Breast epithelium (tissue), 4 donors: ENCODE measurements at regions not wholly inside any gene's neighbourhood (a gene's known extent, or its start where the extent isn't known, plus 50 kb on each side); places are given as distances from the start of the nearest gene placed in this dataset.

Experiments
- DNase-seq, 2 donors: peaks; one replicate each; pipeline ENCODE4 v3.0.0-alpha.2; 2019; ENCODE audit warnings: low spot score in 2 of 2
- H3K27ac ChIP-seq, 2 donors: fragments of 200-600 bp; sonication (generic) in 1 of 2; one replicate each; pipeline ENCODE4 v1.5.1; 2016 to 2019; ENCODE audit warnings: mild to moderate bottlenecking in 1 of 2
- H3K27me3 ChIP-seq, 2 donors: fragments of 200-600 bp; sonication (generic) in 1 of 2; one replicate each; pipeline versions ENCODE4 v1.5.1 to v1.6.0; 2017 to 2019; ENCODE audit warnings: control low read depth in 1 of 2, mild to moderate bottlenecking in 1 of 2
- H3K36me3 ChIP-seq: fragments of 200-600 bp; one replicate; pipeline ENCODE4 v1.5.1; 2019
- H3K4me1 ChIP-seq, 2 donors: fragments of 200-600 bp; sonication (generic); one replicate each; pipeline ENCODE4 v1.5.1; 2016 to 2019; ENCODE audit warnings: control low read depth in 1 of 2
- H3K4me3 ChIP-seq, 3 donors: fragments of 200-600 bp; sonication (generic); 1 replicate in 2 of 3; 2 replicates in 1 of 3; pipeline ENCODE4 v1.5.1; 2016 to 2019; ENCODE audit warnings: mild to moderate bottlenecking in 3 of 3, moderate library complexity in 2 of 3
- H3K9me3 ChIP-seq, 2 donors: fragments of 200-600 bp; sonication (generic) in 1 of 2; one replicate each; pipeline ENCODE4 v1.5.1; 2016 to 2019; ENCODE audit warnings: control low read depth in 1 of 2
- CTCF ChIP-seq, 3 donors: fragments of 450-650 bp; IDR thresholded peaks; one replicate each; pipeline ENCODE4 v1.5.1; 2016 to 2017; ENCODE audit warnings: antibody characterized with exemption in 3 of 3, mild to moderate bottlenecking in 3 of 3, moderate library complexity in 3 of 3
- POLR2A ChIP-seq: fragments of 450-650 bp; IDR thresholded peaks from one replicate; pipeline ENCODE4 v1.6.1; 2016; ENCODE audit warnings: antibody characterized with exemption, mild to moderate bottlenecking, moderate library complexity
- POLR2AphosphoS5 ChIP-seq, 3 donors: sonication (generic); formaldehyde crosslinking; IDR thresholded peaks; one replicate each; pipeline ENCODE4 v1.6.1; 2017; ENCODE audit warnings: antibody characterized with exemption in 3 of 3
- intact Hi-C: fragments of 100-400 bp; cut with DNase I; formaldehyde crosslinking; loops from one replicate; pipeline ENCODE4 v1.15.1; 2023; ENCODE audit warnings: low total_unique reads

GRCh38 chr2:200066417-200066816 is 111.0 kb downstream of the MAIP1 start:
- no peaks in the 10 kb centered on the region for H3K27me3 ChIP-seq
- H3K4me1 ChIP-seq: no peaks in the 10 kb centered on the region
- DNase-seq: no peak
- TF ChIP-seq CTCF (IDR thresholded peaks at IDR 0.05) (no peak), POLR2AphosphoS5 (IDR thresholded peaks at IDR 0.05) (no peak), POLR2A (no peak)
- no peak overlapping the region for H3K4me3 ChIP-seq
- intact Hi-C loops: no loop called here
- H3K36me3 ChIP-seq: no peaks in the 10 kb centered on the region
- no peak overlapping the region for H3K27ac ChIP-seq
- no peaks in the 10 kb centered on the region for H3K9me3 ChIP-seq

GRCh38 chr2:200068642-200069041 is 113.3 kb downstream of the MAIP1 start:
- intact Hi-C loops: no loop called here

GRCh38 chr2:200077210-200077650 is 121.8 kb downstream of the MAIP1 start:
- Histone ChIP-seq H3K27me3 (no peaks in the 10 kb centered on the region), H3K36me3 (no peaks in the 10 kb centered on the region), H3K4me1 (no peaks in the 10 kb centered on the region), H3K27ac (no peak overlapping the region), H3K9me3 (no peaks in the 10 kb centered on the region), H3K4me3 (no peak overlapping the region)
- no peak for DNase-seq
- intact Hi-C loops: no loop called here
- TF ChIP-seq POLR2AphosphoS5 (IDR thresholded peaks at IDR 0.05) (no peak), POLR2A (no peak), CTCF (IDR thresholded peaks at IDR 0.05) (no peak)

More at GRCh38 chr2:200068642-200069041, 113.3 kb downstream of the MAIP1 start:
- no peak for TF ChIP-seq POLR2A
- TF ChIP-seq CTCF (IDR thresholded peaks at IDR 0.05): no peak
- no peak for TF ChIP-seq POLR2AphosphoS5 (IDR thresholded peaks at IDR 0.05)
- H3K4me1 ChIP-seq: no peaks in the 10 kb centered on the region
- no peak for DNase-seq
- no peak overlapping the region for H3K27ac ChIP-seq
- H3K9me3 ChIP-seq: no peaks in the 10 kb centered on the region
- no peak overlapping the region for H3K4me3 ChIP-seq
- H3K36me3 ChIP-seq: no peaks in the 10 kb centered on the region
- H3K27me3 ChIP-seq: no peaks in the 10 kb centered on the region

GRCh38 chr2:200077838-200078237 is 122.5 kb downstream of the MAIP1 start:
- no peak overlapping the region for H3K27ac ChIP-seq
- intact Hi-C loops: no loop called here
- no peaks in the 10 kb centered on the region for H3K27me3 ChIP-seq
- no peaks in the 10 kb centered on the region for H3K36me3 ChIP-seq
- H3K4me3 ChIP-seq: no peak overlapping the region
- no peaks in the 10 kb centered on the region for H3K9me3 ChIP-seq
- TF ChIP-seq POLR2AphosphoS5 (IDR thresholded peaks at IDR 0.05) (no peak), CTCF (IDR thresholded peaks at IDR 0.05) (no peak), POLR2A (no peak)
- H3K4me1 ChIP-seq: no peaks in the 10 kb centered on the region
- DNase-seq: no peak

GRCh38 chr2:200079356-200079755 is 124.0 kb downstream of the MAIP1 start:
- Histone ChIP-seq H3K4me3 (no peak overlapping the region), H3K36me3 (no peaks in the 10 kb centered on the region), H3K27me3 (no peaks in the 10 kb centered on the region), H3K4me1 (no peaks in the 10 kb centered on the region), H3K9me3 (no peaks in the 10 kb centered on the region), H3K27ac (no peak overlapping the region)
- TF ChIP-seq CTCF (IDR thresholded peaks at IDR 0.05) (no peak), POLR2A (no peak), POLR2AphosphoS5 (IDR thresholded peaks at IDR 0.05) (no peak)
- no peak for DNase-seq
- intact Hi-C loops: no loop called here
